ENCODE measurements at regions not wholly inside any gene's neighbourhood (a gene's known extent, or its start where the extent isn't known, plus 50 kb on each side); places are given as distances from the start of the nearest gene placed in this dataset.

DNA sequence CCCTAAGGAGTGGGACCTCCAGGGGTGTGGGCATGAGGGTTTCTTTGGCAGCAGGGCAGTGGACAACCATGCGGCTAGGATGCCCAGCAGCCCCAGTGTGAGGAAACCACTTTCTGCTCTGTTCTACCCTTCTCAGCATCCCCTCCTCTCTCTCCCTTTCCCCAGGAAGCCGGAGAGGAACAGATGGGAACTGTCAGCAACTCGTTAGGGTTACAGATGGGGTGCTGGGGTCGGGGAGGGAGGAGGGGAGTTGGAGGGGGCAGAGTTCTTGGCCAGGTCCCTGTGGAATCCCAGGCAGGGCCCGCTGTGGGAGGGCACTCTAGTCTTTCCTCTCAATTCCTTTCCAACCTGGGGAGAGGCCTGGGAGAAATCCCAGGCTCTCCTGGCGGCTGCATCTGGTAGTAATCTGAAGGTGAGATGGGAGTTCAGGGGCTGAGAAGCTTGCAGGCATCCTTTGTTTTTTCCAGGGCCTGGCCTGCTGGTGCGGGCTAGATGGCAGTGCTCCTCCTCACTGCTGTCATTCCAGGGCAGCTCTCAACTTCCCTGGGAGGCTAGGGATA lies 93.9 kb upstream of the CSF3R start:
- DNase-seq (ENCODE audit: low read depth): no peak

DNA sequence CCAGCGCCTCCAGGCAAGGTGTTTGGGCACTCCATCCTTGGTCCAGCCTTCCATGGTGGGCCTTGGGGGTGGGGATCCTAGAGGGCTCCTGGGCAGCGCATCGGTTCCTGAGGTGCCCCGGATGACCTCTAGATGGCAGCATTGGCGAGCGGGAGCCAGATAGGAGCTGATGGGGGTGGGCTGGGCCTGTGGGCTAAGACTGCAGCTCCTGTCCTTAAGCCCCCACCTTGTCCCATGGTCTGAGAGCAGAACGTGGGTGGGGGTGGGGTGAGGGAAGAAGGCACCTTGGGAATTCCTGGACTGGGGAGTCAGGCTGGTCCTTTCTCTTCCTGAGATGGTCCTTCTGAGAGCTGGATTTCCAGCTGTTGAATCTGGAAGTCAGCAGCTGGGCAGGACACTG lies 93.4 kb upstream of the CSF3R start:
- no peak for DNase-seq (ENCODE audit: low read depth)

DNA sequence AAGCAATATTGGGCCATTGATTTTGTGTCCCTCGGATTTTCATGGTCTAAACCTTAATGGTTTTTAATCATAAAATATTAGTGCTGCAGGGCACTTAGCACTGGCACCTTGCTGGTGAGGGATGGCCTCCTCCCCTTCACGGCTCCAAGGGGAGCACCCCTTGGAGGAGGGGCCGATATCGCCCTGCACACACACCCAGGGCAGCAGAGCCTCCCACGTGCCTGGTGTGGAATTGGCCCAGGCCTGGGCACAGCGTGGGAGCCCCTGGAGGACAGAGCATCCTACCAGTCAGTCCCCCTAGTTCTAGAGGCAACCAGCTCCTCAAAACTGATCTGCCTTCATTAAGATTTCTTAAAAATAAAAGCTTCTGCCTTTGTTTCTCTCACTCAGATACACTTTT lies 90.7 kb upstream of the CSF3R start:
- DNase-seq (ENCODE audit: low read depth): no peak

DNA sequence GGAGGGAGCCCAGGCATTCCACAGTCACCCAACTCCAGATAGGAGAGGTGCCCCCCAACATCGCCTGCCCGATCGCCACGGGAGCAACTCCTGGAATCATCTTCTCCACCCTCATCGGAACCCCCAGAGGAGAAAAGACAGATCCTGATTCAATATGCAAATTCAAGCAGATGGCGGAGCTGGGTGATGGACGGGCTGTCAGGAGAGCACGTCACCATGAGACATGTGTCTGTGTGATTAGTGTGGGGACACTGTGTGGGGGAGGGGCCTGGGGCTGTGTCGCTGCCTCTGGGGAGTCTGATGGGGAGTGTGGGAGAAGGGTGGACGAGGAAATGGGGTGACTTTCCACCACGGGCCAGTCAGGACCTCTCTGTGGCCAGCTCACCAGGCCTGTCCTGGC lies 90.2 kb upstream of the CSF3R start:
- no peak for DNase-seq (ENCODE audit: low read depth)

DNA sequence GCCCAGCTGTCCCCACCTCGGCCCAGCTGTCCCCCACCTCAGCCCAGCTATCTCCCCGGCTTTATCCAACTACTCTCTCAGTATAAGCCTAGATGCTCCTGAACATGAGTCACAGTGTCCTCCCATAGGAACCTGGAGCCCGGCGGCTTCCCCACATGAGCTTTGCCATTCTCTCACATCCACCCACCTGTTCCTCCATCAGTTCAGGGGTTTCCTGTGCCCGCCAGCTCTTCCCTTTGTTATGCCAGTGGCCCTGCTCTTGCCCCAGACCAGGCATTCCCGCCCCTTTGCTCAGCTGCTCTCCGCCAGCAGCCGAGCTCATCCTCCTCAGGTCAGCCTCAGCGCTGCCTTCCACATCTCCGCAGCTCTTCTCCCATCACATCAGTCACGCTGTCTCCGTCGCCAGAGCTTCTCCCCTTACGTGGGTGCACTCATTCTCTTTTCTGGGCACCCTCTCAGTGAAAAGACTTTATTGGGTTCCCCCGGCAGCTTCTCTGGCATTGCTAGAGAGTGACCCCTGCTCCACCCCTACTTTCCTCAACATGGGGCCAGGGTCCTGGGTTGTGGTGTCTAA lies 89.5 kb upstream of the CSF3R start:
- DNase-seq (ENCODE audit: low read depth): no peak

- DNase-seq (ENCODE audit: low read depth): no peak
These were observed 88.4 kb upstream of the CSF3R start for GRCh38 chr1:36571106-36571505.

- no peak for DNase-seq (ENCODE audit: low read depth)
These were observed 87.9 kb upstream of the CSF3R start for GRCh38 chr1:36570478-36571060.

- no peak for DNase-seq (ENCODE audit: low read depth)
These were observed 87.3 kb upstream of the CSF3R start for GRCh38 chr1:36570006-36570405.

DNA sequence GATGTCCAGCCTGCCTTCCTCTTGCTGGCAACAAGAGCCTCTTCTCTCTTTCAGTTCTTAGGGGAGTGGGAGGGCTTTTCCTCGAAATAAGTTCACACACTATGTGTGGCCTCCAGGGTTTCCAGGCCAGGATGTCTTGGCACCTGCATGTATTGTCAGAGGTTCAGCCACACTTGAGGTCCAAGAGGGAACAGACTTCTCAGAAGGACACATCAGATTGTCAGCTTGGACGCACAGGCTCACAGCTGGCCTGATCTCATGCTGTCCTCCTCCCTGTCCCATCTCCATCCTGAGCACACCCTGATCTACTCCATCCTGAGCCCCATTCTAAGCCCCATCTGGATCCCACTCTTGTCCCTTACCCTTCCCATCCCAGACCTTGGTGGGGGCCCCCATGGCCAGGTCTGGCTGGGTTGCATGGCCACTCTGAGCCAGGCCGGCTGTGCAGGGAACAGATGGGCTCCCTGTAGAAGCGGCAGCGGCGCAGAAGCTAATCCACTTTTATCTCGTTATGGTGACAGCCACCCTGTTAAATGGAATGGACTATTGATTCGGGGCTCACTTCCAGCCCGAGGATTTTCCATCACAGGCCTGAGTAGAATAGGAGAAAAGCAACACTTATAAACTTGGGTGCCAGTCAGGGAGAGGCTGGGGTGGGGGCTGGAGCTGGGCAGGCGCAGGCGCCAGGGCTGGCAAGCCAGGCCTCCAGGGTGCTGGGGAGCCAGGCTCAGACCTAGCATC lies 85.1 kb upstream of the CSF3R start:
- DNase-seq (ENCODE audit: low read depth): no peak

GRCh38 chr1:36565576-36566501 lies 83.1 kb upstream of the CSF3R start:
- no peak for DNase-seq (ENCODE audit: low read depth)

DNA sequence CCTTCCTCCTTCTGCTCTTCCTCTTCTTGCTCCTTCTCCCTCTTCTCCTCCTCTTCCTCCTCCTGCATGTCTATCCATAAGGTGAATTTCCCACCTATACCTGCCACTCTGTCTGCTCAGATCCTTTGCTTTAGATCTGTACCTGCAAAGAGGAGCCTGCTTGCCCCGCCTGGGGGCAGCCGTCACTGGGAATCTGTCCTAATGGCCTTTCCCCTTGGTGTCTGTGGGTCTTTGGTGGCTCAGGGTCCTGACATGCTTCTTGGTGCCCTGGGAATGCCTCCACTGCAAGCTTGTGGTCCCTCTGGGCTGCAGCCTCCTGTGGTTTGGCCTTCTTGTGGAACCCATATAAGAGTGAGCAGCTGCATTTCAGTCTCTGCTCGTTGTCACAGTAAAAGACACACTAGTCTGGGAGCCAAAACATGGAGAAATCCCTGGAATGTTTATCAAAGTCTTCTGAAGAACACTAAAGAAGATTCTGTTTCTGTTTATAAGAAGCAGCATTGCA lies 79.5 kb upstream of the CSF3R start:
- no peak for DNase-seq (ENCODE audit: low read depth)

DNA sequence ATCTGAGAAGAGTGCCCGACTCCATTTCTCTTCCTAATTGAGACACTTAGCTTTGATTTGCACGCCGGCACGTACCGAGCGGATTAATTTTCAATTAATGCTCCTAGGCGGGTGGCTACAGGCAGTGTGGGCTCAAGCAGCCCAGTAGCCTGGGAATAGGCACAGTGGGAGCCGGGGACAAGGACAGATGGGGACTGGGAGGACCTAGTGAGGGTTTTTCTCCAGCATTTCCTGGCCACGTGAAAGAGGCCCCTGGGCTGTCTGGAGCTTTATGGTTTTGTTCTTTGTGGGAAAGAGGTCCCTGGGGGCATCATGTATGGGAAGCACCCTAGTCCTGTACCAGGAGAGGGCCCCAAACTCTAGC lies 78.6 kb upstream of the CSF3R start:
- DNase-seq (ENCODE audit: low read depth): no peak

DNA sequence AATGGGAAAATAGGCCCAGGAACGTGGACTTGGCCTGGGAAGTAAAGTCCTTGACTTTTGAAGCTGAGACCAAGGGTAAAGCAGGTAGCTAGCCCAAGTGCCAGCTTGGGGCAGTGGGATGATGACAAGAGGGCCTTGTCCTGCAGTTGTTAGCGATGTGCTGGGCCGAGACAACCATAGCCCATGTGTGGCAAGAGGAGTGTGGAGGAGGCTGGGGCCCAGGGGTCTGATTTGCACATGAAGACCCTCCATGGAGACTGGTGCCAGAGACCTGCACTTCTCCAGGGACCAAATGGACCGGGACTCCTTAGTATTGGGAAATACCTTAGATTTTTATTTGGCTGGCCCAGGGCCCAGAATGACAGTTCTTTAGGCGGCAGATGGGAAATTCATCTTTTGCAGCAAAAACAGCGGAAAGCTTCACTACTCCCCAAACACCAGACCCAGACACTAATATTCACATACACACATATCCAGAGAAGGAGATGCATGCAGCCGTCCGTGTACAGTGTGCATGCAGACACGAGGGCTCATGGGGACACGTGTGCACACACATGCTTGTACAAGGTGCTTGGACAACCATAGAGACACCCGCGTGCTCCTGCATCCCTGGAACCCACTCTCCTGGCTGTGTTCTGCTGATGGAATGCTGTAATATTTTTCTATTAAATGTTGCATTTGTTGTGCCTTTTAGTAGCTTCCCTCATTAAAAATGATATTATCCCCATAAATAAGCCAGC lies 78.1 kb upstream of the CSF3R start:
- no peak for DNase-seq (ENCODE audit: low read depth)

DNA sequence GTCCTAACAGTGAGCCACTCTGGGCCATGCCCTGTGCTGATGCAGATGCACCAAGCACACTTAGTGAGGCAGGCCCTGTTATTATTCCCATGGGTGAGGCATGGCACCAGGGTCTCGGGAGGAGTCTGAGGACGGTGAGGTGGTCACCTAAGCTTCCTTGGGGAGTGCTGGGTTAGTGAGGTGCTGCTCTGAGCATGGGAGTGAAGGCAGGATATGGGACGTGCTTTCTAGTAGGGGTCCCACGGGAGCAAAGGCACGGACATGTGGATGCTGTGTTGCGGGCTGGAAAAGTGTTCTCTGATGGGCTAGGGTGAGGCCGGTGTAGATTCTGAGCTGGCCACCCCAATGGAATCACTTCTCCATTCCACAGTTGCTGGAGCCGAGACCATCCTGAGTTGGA lies 77.5 kb upstream of the CSF3R start:
- no peak for DNase-seq (ENCODE audit: low read depth)

DNA sequence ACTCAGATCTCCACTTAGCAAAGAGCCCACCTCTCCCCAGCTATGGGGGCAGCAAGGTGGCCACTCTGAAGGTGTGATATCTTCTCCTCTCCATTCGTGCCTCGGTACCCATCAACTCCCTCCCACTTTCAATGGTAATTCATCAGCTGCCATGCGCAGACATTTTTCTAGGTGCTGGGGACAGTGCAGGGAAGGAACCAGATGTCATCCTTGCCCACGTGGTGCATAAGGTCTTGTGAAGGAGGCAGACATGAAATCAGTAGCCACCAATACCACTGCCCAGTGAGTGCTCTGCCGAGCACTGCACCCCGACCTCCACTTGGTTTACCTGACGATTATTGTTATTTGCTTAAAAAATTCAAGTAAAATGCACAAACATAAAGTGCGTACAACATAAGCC lies 76.3 kb upstream of the CSF3R start:
- DNase-seq (ENCODE audit: low read depth): no peak

DNA sequence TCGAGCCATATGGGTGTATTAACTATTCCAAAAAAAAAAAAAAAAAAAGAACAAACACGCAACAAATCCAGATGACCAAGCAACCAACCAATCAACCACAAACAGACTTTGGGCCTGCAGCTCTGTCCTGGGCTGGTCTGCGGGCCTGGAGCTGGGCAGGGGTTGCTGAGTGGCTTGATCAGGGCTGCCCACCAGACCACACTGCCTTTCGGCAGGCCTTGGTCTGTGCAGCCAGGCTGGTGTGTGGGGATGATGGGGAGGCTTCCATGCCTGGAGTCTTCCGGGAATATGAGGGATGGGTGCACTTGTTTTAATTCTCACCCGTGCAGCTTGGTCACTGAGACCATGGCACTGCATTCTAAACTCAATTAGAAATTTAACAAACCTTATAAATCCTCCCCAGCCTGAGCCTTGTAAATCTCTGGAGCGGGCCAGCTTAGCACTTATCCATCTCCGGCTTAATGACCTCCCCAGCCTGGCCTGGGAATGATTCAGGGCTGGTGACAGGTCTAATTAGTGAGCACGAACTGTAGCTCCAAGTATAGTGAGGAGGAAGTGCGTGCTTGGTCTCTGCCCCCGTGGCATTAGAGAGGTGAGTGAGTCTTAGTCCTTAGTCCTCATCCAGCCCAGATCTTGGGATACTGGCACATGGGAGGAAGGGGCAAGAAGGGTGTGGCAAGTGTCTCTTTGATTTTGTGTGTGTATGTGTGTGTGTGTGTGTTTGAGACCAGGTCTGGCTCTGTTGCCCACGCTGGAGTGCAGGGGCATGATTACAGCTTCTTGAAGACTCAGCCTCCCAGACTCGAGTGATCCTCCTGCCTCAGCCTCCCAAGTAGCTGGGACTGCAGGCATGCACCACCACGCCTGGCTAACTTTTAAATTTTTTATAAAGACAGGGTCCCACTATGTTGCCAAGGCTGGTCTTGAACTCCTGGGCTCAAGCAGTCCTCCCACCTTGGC lies 74.6 kb upstream of the CSF3R start:
- no peak for DNase-seq (ENCODE audit: low read depth)

GRCh38 chr1:36555041-36555440 lies 72.3 kb upstream of the CSF3R start:
- DNase-seq (ENCODE audit: low read depth): no peak

- DNase-seq (ENCODE audit: low read depth): no peak
These were observed 71.6 kb upstream of the CSF3R start for GRCh38 chr1:36554323-36554628.

DNA sequence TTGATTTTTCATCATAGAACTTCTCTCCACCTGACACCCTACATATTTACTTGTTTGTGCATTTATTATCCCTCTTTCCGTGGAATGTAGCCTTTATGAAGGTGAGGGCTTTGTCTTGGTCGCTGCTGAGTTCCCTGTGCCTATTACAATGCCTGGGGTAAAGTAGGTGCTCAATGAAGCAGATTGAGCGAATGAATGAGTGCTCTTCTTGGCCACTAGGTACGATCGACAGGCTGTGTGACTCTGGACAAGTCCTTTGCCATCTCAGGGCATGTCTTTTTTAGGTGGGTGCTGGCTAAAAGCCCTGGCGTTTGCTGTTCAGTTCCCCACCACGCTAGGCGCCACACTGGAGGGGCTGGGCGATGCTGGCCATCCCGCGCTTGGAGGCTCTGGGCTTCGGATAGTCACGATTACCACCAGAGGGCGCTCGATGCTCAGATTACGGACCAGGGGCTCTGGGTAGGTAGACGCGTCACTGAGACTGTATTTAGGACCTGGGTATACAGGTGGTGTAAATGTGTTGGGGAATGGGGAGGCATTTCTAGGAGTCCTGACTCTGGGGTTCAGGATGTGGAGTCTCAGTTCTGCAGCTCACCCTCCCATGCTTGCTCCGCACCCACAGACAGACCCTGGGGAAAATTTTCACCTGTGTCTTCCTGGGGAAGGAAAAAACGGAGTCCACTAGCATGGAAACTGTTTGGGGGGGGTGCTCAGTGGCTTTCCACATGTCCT lies 71.0 kb upstream of the CSF3R start:
- peak; percentile 15 for DNase-seq (ENCODE audit: low read depth)

Data from renal cortical epithelial cell (primary cell).